Posterior cingulate gyrus (tissue), 11 donors: ENCODE measurements at regions not wholly inside any gene's neighbourhood (a gene's known extent, or its start where the extent isn't known, plus 50 kb on each side); places are given as distances from the start of the nearest gene placed in this dataset.

Source experiments
- DNase-seq, 10 donors: peaks; one replicate each; pipeline versions ENCODE4 v3.0.0 to v3.0.0-alpha.2; 2020 to 2021; ENCODE audit warnings: mixed read lengths in 3 of 10
- intact Hi-C: fragments of 100-400 bp; cut with DNase I; formaldehyde crosslinking; loops from one replicate; pipeline ENCODE4 v1.15.1; 2023

GRCh38 chr13:90120026-90120425, 1227.5 kb upstream of the MIR17HG start:
- no peak for DNase-seq
- intact Hi-C loops: no loop called here

- no peak for DNase-seq
- intact Hi-C loops: no loop called here
Observed at GRCh38 chr13:90121784-90122183, 1225.7 kb upstream of the MIR17HG start.

GRCh38 chr13:90122531-90122930, 1225.0 kb upstream of the MIR17HG start:
- intact Hi-C loops: no loop called here

GRCh38 chr13:90135558-90135957, 1211.9 kb upstream of the MIR17HG start:
- no peak for DNase-seq
- intact Hi-C loops: no loop called here

More at GRCh38 chr13:90122531-90122930, 1225.0 kb upstream of the MIR17HG start:
- DNase-seq: no peak

GRCh38 chr13:90142251-90142650, 1205.2 kb upstream of the MIR17HG start:
- intact Hi-C loops: no loop called here
- DNase-seq: no peak

GRCh38 chr13:90154311-90154960, 1193.1 kb upstream of the MIR17HG start:
- intact Hi-C loops: no loop called here

GRCh38 chr13:90156390-90156789, 1191.1 kb upstream of the MIR17HG start:
- intact Hi-C loops: no loop called here
- no peak for DNase-seq

More at GRCh38 chr13:90154311-90154960, 1193.1 kb upstream of the MIR17HG start:
- no peak for DNase-seq

GRCh38 chr13:90168953-90169352, 1178.5 kb upstream of the MIR17HG start:
- intact Hi-C loops: no loop called here
- DNase-seq: no peak

- DNase-seq: no peak
- intact Hi-C loops: no loop called here
Observed at GRCh38 chr13:90170208-90170607, 1177.3 kb upstream of the MIR17HG start.

- intact Hi-C loops: no loop called here
- DNase-seq: no peak
Observed at GRCh38 chr13:90171649-90172048, 1175.8 kb upstream of the MIR17HG start.

- intact Hi-C loops: no loop called here
- DNase-seq: no peak
Observed at GRCh38 chr13:90177512-90177911, 1170.0 kb upstream of the MIR17HG start.

GRCh38 chr13:90184355-90184754, 1163.1 kb upstream of the MIR17HG start:
- DNase-seq: no peak
- intact Hi-C loops: no loop called here

- DNase-seq: no peak
- intact Hi-C loops: no loop called here
Observed at GRCh38 chr13:90185734-90186133, 1161.8 kb upstream of the MIR17HG start.

GRCh38 chr13:90187478-90188350, 1159.8 kb upstream of the MIR17HG start:
- DNase-seq: no peak
- intact Hi-C loops: no loop called here

GRCh38 chr13:90188351-90188636, 1159.2 kb upstream of the MIR17HG start:
- intact Hi-C loops: no loop called here
- DNase-seq: no peak

GRCh38 chr13:90197722-90198121, 1149.8 kb upstream of the MIR17HG start:
- intact Hi-C loops: no loop called here
- DNase-seq: no peak

- intact Hi-C loops: no loop called here
- DNase-seq: no peak
Observed at GRCh38 chr13:90201202-90201601, 1146.3 kb upstream of the MIR17HG start.

GRCh38 chr13:90201676-90202460, 1145.6 kb upstream of the MIR17HG start:
- intact Hi-C loops: no loop called here
- no peak for DNase-seq

- no peak for DNase-seq
- intact Hi-C loops: no loop called here
Observed at GRCh38 chr13:90205081-90205480, 1142.4 kb upstream of the MIR17HG start.

- intact Hi-C loops: no loop called here
- DNase-seq: peak in 2 of 10 donors; percentile 47 to 49
Observed at GRCh38 chr13:90205911-90206310, 1141.6 kb upstream of the MIR17HG start.

- intact Hi-C loops: no loop called here
- DNase-seq: no peak
Observed at GRCh38 chr13:90217275-90217674, 1130.2 kb upstream of the MIR17HG start.
